NT2/D1 (cell line): ENCODE measurements at regions not wholly inside any gene's neighbourhood (a gene's known extent, or its start where the extent isn't known, plus 50 kb on each side); places are given as distances from the start of the nearest gene placed in this dataset.
"Not testable (repeated sequence)": the region's sequence is repeated elsewhere in the genome, so short reads cannot be mapped to it uniquely, and the experiment has no call there.

Source experiments
- SUZ12 ChIP-seq: IDR thresholded peaks from 2 replicates; pipeline ENCODE4 v1.6.1; 2011; ENCODE audit not compliant: insufficient read length, insufficient read depth; ENCODE audit errors: extremely low read depth
- YY1 ChIP-seq: IDR thresholded peaks from 2 replicates; pipeline ENCODE4 v1.6.1; 2011; ENCODE audit not compliant: insufficient read length, insufficient read depth
- ZNF274 ChIP-seq: IDR thresholded peaks from 2 replicates; pipeline ENCODE4 v1.6.1; 2011; ENCODE audit warnings: mild to moderate bottlenecking, low read depth, low read length

DNA sequence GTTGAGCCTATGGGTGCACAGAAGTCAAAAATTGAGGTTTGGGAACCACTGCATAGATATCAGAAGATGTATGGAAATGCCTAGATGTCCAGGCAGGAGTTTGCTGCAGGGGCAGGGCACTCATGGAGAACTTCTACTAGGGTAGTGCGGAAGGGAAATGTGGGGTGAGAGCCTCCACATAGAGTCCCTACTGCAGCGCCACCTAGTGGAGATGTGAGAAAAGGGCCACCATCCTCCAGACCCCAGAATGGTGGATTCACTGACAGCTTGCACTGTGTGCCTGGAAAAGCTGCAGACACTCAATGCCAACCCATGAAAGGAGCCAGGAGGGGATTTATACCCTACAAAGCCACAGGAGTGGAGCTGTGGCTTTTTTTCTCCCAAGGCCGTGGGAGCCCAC lies 133.7 kb downstream of the DEFB131A start:
- TF ChIP-seq ZNF274, YY1, SUZ12: not testable (repeated sequence)
